ENCODE measurements at regions not wholly inside any gene's neighbourhood (a gene's known extent, or its start where the extent isn't known, plus 50 kb on each side); places are given as distances from the start of the nearest gene placed in this dataset.

DNA sequence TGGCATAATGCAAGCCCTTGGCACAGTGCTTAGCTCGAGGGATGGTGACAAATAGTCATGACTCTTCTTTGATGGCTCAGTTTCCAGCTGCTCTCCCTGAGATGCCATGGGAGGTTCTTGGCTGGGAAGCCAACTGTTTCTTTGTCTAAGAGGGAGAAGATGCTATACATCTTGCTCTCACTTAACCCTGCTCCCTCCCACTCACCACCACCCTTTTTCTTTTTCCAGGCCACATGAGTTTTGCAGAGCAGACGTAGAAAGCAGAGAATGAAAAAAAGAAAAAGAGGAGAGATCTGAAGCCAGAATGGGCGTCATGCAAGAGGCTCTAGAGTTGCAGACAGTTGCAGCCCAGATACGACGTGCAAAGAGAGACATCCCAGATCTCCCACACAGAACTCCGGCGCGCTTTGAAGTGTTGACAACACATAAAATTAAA is 160.5 kb downstream of the FGF18 start:
- no peak for DNase-seq (ENCODE audit: low read depth)

DNA sequence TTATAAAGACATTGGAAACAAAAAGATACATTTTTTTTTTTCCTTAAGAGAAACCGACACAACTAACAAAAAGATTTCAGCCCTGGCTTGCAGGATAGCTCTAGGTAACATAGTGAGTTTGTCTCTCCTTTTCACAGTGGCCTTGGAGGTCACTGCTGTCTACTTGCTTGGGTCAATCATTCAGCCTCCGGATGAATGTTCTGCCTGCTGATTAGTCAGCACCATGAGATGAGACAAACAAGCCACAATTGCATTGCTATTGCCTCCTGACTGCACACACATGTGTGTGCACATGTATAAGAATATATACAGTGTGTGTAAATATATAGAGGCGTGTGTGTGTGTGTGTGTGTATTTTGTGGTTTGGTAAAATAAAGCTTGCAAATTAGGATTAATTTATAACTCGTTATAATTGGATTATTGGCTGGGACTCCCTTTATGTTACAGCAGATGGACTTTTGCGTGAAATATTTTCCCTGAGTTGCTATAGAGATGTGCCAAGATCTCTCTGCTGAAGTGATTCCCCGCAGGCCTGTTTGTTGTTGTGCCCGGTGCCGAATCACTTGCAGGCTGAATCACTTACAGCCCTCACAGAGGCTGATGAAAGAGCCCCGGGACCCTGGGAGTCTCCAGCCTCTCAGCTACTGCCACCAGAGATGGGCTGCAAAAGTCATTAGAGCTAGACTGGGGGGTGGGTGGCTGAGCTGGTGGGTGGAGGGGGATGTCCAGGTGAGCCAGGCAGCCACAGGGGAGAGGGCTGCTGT is 161.2 kb downstream of the FGF18 start:
- no peak for DNase-seq (ENCODE audit: low read depth)

DNA sequence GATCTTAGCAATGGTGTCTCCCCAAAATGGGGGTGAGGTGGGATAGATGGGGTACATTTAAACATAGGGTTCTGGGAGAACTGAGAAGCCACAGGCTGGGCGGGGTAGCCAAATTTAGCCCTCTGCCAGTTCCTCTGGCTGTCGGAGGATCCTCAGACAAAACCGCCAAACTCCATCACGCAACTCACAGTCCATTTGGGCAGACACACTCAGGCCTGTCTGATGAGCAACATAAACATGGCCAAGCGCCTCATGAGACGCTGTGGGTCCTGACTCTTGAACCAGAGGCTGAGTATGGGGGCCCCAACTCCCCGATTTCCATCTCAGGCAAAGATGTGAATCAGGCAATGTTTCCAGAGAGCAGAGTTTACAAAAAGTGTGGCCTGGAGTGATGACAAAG is 162.3 kb downstream of the FGF18 start:
- no peak for DNase-seq (ENCODE audit: low read depth)

DNA sequence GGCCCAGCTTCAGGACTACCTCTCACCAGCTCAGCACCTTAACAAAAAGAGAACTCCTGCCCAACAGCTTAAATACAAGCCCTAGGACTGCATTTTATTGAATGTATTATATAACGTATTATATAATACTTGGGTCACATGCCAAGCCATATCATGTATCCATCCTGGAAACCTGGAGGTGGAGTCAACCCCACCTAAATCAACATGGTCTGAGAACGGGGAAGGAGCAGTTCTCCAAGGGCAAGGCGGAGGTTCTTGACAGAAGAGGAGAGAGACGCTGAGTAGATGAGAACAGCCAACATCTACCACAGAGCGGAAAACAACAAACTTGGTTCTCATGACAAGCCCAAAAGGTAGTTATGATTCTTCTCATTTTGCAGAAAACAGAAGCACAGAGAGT is 163.4 kb downstream of the FGF18 start:
- DNase-seq (ENCODE audit: low read depth): no peak

DNA sequence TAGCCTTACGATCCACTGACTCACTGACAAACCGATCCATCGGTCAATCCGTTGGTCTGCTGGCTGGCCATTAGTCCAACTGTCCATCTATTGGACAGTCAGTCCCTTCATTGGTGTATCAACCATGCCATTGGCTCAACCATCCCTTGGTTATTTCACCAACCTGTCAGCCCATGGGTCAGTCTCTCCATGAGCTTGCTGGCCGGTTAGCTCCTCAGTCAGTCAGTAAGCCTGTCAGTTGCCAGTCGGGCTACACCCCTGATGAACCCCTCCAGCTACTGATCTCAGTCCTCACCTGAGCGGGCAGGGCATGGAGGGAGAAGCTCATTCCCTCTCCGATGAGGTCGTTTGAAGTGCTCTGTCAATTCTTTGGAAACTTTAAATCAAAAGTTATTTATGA is 166.5 kb downstream of the FGF18 start:
- DNase-seq (ENCODE audit: low read depth): no peak

DNA sequence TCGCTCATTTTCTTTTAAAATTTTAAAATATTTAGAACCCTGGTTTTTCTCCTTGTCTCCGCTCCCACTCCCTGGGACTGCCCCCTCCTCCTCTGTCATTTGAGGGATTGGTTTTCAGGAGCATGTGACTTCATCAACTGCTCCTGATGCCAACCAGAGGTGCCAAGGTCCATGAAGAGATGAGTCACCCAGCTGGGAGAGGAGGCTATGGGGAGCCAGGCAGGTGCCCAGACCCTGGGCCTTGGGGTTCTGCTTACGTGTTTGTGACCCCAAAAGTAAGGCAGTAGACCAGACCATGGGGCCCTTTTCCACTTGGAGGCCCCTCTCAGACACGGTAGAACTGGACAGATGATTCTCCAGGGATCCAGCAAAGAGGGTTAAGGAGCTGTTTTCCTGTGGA is 167.0 kb downstream of the FGF18 start:
- DNase-seq (ENCODE audit: low read depth): no peak

DNA sequence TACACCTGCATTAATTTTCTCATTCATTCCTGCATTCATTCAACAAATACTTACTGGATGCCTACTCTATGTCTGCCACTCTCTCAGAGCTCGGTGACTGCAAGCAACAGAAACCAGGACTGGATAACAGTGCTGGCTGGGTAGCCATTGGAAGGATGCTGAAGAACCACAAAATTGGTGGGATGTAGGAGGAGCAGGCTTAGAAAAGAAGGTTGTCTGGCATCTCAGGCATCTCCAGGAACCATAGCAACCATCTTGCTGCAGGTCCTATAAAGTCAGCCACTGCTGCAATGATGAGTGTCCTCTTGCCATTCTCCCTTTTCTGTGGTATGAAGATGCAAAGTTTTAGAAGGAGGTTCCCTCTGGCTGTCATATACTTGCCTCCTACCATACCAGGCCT is 168.6 kb downstream of the FGF18 start:
- DNase-seq (ENCODE audit: low read depth): no peak

DNA sequence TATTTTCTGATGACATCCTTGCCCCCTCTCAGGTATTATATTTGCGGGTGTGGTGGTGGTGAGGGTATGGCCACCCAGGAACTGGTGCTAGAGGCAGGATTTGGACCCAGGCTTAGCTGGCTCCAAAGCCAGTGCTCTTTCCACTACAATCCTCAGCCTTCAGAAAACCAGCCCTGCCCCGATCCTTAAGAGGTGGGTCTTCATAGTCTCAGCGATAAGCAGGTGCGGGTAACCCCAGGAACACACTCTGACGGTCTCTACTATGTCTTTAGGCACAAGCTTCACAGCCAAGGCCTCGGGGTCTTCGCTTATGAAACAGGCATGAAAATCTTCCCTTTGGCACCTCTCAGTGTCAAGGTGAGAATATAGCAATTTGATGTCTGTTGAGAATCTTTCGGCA is 169.3 kb downstream of the FGF18 start:
- no peak for DNase-seq (ENCODE audit: low read depth)

DNA sequence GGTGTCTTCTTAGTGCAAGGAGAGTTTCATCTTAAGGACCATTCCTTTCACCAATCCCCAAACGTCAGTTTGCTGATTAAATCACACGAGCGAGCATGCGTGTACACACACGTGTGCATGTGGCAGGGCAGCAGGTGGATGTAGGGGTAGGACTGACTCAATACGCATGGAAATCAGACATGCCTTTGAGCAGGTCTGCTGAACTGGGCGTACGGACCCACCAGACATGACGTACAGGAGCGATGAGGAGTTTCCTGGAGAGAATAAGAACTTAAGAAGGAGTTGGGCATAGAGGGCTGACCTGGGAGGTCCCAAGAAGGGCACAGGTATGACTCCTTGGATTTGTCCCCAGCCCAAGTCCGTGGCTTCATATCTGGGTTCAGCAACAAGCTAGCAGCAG is 170.0 kb downstream of the FGF18 start:
- no peak for DNase-seq (ENCODE audit: low read depth)

DNA sequence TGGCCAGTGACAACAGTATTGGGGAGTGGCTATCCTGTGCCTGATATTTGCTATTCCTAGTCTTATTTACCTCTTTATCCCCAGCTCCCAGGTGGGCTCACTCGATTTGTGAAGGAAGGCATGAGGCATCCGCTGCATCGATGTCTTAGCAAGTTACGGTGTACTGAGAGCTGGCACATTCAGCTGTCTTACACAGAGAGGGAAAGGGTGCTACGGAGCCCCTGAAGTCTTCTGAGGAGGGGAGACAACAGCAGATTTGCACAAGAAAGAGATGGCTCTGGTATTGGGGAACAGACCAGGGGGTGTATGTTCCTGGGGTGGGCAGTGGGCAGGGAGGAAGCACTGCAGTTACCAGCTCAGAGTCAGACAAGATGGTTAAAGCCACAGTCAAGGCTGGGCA is 172.6 kb downstream of the FGF18 start:
- no peak for DNase-seq (ENCODE audit: low read depth)

DNA sequence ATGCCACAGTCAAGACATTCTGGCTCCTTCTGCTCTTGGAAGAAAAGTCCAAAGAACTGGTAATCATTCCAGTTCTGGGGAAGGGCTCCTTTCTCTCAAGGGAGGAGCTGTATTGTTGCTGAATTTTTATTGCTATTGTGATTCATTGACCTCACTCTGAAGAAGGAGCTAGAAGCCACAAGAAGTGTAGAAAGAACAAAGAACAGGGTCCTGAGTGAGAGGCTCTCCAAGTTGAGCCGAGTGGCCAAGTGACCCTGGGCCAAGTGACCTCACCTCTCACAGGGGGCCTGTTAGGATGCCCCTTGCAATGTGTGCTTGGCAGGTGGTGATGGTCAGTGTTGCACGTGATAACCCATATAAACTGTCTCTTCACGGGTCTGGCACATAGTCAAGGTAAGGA is 173.3 kb downstream of the FGF18 start:
- DNase-seq (ENCODE audit: low read depth): no peak

DNA sequence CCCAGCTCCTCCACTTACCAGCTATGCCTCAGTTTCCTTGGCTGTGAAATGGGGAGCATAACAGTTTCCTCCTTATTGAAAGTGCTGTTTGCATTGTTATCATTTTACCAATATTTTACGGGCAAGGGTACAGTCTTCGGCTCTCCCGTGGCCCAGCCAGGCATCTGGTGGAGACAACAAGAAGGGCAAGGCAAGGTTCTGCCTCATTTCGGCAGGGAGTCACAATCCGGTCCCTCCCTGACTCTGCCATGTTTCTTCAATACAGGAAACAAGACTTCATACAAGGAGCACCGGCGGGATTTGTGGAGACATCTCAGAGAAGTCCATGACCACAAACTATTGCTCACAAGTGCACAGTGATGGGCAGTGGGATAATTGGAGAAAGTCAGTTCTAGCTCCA is 174.0 kb downstream of the FGF18 start:
- no peak for DNase-seq (ENCODE audit: low read depth)

DNA sequence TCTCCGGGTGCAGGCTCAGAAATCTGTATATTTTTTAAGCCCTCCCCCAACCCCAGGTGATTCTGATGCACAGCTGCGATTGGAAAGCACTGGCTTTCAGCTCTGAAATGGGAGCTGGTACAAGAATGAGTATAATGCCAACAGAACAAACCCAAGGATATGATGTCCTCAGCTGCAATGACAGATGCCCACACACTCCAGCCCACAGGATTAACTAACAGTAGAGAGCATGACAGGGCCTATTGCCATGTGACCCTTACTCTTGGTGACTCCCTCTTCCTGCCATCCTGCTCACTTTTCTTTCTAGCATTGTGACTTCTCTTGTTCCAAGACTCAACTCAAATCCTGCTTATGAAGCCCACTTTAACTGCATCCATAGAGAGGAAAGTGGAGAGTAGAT is 174.5 kb downstream of the FGF18 start:
- DNase-seq (ENCODE audit: low read depth): no peak

DNA sequence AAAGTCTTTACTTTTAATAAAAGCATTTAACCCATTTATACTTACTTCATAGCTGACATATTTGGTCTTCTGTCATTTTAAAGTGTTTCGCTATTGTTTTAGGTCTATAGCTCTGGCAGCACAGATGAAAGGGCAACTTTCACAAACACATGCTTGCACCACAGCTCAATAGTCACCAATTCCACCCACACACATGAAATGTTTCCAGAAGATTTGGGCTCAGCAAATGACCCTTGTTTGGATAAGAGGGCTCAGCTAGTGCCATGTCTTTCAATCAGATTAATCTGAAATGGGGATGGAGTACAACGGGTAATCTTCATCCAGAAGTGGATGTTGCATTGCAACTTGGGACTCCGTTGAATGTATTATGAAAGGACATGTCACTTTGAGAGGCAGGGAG is 176.0 kb downstream of the FGF18 start:
- DNase-seq (ENCODE audit: low read depth): no peak

DNA sequence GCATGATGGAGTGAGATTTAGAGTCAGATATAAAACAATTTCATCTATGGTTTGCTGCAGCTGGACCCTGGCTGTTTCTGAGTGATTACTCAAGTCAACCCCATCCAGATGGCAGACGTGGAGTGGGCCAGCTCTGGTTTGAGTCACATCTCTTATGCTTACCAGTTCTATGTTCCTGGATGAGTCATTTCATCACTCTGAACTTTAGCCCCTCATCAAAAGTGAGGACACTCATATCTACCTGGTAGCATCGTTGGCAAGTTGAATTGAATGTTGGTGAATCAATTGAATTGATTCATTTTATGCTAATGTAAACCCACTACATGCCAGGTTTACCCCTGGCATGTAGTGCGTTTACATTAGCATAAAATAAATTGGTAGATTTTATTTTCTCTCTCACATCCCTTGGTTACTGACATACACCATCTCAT is 176.4 kb downstream of the FGF18 start:
- no peak for DNase-seq (ENCODE audit: low read depth)

DNA sequence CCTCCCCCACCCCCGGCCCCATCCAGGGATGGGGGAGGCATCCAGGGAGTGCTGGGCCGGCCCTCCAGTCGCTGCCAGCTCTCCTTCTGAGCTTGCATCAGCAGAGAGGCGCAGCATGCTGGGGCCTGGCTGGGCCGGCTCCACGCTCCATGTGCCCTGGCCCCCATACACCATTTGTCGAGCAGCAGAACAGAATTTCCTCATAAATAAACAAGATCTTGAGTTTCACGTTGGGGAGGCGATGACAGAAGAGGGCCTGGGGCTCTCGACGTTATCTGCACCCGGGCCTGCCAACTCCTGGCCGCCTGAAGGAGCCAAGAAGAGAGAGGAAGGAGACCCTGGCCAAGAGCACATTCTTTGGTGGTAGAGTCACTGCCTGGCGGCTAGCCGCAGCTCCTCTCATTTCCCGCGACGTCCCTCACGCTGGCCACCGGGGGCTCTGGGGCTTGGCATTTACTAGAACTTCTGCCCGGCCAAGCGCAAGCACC is 177.0 kb downstream of the FGF18 start:
- DNase-seq (ENCODE audit: low read depth): no peak

DNA sequence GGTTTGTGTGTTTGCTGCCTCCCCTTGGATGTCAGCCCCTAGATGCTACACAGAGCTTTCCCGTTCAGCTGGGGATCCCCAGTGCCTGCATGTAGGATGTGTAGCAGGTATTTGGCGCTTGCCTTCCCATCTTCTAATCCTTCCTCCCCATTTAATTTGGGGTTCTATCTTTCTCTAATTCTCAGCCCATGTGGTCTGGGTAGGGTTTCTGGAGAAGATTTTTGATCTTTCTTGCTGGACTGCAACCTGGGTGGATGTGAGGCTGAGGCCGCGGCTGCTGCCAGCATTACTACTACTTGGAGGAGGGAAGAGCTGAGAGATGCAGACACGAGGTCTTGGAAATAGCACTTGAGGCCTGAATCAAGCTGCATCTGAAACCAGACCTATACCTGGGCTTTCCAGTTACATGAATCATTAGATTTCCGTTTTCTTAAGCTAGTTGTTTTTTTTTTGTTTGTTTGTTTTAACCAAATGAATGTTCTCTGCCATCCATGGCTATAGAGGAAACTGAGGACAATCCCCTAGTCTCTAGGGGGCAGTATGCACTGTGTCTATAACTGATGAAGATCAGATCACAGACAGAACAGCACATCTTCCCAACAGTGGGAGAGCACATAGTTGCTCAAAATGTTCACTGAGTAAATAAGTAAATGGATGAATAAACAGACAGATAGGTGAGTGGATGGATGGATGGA is 178.6 kb downstream of the FGF18 start:
- DNase-seq (ENCODE audit: low read depth): no peak

DNA sequence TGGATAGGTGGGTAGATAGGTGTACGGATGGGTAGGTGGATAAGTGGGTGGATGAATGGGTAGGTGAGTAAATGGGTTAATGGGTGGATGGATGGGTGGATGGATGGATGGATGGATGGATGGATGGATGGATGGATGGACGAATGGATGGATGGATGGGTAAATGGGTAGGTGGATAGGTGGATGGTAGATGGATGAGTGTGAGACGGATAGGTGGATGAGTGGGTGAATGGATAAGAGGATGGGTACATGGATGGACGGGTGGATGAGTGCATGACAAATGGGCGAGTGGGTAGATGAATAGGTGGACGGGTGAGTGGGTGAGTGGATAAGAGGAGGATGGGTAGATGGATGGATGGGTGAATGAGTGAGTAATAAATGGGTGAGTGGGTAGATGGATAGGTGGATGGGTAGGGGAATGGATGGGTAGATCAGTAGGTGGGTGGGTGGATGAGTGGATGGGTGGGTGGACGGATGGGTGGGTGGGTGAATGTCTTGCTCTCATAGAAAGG is 179.2 kb downstream of the FGF18 start:
- DNase-seq (ENCODE audit: low read depth): no peak

DNA sequence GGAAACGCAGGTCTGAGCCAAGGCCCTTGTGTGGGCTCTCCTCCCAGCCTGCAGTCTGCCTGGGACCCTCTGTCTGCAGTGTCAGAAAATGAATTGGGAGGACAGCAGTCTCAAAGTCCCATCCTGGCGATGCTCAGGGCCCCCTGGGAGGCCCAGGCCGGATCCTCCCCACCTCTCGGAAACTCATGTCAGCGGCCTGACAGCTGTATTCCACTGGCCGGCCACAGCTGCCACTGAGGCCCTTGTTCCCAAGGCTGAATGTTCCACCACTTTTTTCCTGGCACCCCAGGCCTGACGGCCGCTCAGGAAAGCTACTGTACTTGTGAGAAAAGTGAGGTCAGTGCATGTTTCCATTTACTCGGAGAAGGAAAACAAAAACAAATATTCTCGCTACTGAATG is 180.0 kb downstream of the FGF18 start:
- DNase-seq (ENCODE audit: low read depth): no peak

DNA sequence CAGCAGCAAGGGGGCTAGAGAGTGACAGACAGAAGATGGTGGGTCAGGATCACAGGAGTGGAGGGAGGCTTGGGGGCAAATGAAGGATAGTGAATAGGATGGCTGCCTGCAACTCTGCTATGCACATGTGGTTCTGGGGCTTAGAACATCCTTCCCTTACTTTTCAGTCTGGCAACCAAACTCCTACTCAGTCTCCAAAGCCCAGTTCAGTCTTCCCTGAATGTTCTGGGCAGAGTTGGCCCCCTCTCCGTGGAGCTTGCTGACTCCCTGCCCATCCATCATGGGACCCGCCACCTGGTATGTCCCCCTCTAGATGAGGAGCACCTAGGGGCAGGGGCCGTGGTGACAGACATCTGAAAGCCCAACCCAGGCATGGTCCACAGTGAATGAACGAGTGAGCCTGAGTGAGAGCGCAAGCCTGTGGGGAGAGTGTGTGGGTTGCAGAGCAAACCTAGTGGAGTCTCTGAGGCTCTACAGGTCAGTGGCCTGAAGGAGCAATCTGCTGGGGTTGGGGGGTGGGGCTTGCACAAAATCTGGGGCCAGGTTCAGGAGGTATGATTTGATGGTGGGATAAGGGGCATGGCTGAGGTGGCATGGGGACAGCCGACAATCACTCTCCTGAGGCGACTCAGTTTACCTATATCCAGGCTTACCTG is 180.6 kb downstream of the FGF18 start:
- no peak for DNase-seq (ENCODE audit: low read depth)

DNA sequence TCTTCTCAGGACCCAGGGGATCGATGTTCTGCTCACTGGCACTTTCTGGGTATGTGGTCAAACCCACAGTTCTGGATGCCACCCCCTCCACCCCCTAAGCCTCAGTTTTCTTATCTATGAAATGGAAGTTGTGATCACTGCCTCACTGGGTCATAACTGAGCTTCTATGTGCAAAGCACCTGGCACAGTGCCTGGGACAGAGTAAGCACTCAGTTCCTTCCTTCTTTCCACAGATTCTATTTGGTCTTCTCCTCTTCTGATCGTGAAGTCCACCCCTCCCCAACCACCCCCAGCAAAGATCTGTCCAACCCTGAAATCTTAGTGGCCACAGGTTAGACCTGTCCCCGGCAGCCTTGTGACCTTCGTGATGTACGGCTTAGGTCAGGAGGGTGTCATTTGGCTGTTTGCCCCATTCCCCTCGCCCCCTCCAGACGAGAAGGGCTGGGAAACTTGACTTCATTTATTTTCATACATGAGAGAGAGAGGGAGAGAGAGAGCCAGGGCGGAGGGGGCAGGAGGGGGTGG is 181.4 kb downstream of the FGF18 start:
- no peak for DNase-seq (ENCODE audit: low read depth)

DNA sequence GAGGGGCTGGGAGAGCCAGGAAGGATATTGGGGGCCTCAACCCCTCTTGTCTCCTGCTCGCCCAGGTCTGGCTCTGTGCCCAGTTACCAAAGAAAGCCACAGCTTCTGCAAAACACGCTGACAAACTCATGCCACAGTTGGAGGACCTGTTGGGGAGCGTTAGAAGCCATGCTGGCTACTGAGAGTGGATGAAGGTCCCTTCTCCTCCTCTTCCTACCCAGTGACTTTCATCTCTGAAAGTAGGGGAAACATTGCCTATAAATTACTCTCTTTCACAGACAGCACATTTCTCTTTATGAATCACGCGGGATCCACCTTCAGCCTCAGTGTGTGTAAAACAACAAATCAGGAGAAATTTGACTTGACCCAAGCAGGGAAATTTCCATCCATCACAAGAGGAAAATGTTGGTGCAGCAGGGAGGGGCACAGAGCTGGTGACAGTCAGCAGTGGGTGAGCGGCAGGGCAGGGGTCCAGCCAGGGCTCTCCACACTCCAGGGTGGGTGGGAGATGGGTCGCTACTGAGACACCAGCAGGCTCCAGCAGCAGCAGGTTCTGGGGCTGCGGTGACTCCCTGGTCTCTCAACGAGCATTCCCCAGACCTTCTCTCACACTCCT is 181.9 kb downstream of the FGF18 start:
- peak; percentile 4 for DNase-seq (ENCODE audit: low read depth)
